Brain pericyte (primary cell): ENCODE measurements at regions not wholly inside any gene's neighbourhood (a gene's known extent, or its start where the extent isn't known, plus 50 kb on each side); places are given as distances from the start of the nearest gene placed in this dataset.
"Not testable (repeated sequence)": the region's sequence is repeated elsewhere in the genome, so short reads cannot be mapped to it uniquely, and the experiment has no call there.

Experiments used
- DNase-seq: peaks from one replicate; pipeline ENCODE4 v3.0.0-alpha.2; 2012; ENCODE audit warnings: low read depth, low spot score

GRCh38 chr9:124084087-124084486 lies 72.5 kb downstream of the LHX2 start:
- DNase-seq: no peak

- DNase-seq: no peak
These were observed 75.7 kb downstream of the LHX2 start for GRCh38 chr9:124087226-124087625.

GRCh38 chr9:124088476-124088837 lies 76.9 kb downstream of the LHX2 start:
- DNase-seq: no peak

- not testable (repeated sequence) for DNase-seq
These were observed 78.3 kb downstream of the LHX2 start for GRCh38 chr9:124089631-124090488.

GRCh38 chr9:124098141-124098905 lies 86.8 kb downstream of the LHX2 start:
- DNase-seq: no peak

GRCh38 chr9:124099860-124100259 lies 88.3 kb downstream of the LHX2 start:
- no peak for DNase-seq

- DNase-seq: no peak
These were observed 89.8 kb downstream of the LHX2 start for GRCh38 chr9:124101215-124101968.

- no peak for DNase-seq
These were observed 90.4 kb downstream of the LHX2 start for GRCh38 chr9:124101969-124102345.

- no peak for DNase-seq
These were observed 90.8 kb downstream of the LHX2 start for GRCh38 chr9:124102363-124102762.

- no peak for DNase-seq
These were observed 93.7 kb downstream of the LHX2 start for GRCh38 chr9:124105266-124105665.

- no peak for DNase-seq
These were observed 96.6 kb downstream of the LHX2 start for GRCh38 chr9:124108216-124108615.

- peak; percentile 64 for DNase-seq
These were observed 98.8 kb downstream of the LHX2 start for GRCh38 chr9:124110307-124110915.

- no peak for DNase-seq
These were observed 105.3 kb downstream of the LHX2 start for GRCh38 chr9:124116683-124117363.

GRCh38 chr9:124118894-124119293 lies 107.3 kb downstream of the LHX2 start:
- no peak for DNase-seq

GRCh38 chr9:124120272-124120671 lies 108.7 kb downstream of the LHX2 start:
- no peak for DNase-seq

GRCh38 chr9:124121725-124122124 lies 110.2 kb downstream of the LHX2 start:
- DNase-seq: no peak

- no peak for DNase-seq
These were observed 110.8 kb downstream of the LHX2 start for GRCh38 chr9:124122321-124122720.

- no peak for DNase-seq
These were observed 111.4 kb downstream of the LHX2 start for GRCh38 chr9:124122813-124123462.

- not testable (repeated sequence) for DNase-seq
These were observed 112.1 kb downstream of the LHX2 start for GRCh38 chr9:124123621-124124020.

GRCh38 chr9:124124729-124125650 lies 113.4 kb downstream of the LHX2 start:
- no peak for DNase-seq
